ENCODE measurements at regions not wholly inside any gene's neighbourhood (a gene's known extent, or its start where the extent isn't known, plus 50 kb on each side); places are given as distances from the start of the nearest gene placed in this dataset.
"Not testable (repeated sequence)": the region's sequence is repeated elsewhere in the genome, so short reads cannot be mapped to it uniquely, and the experiment has no call there.

DNA sequence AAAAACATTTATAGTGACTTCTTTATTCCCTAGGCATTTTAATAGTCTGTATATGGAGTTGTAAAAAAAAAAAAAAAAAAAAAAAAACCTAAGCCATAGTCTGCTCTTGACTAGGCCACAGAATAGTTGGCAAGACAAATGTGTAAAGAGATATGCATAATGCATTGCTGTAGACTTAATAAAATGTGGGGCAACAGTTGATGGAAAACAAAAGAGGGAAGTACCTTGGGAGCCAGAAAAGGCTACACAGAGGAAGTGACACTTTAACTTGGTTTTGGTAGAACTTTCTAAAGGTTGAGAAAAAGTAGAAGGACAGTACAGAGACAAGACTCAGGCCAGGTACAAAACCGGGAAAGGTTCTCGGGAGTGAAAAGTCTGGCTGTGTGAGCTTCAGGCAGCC lies 802.9 kb upstream of the ADAMTS5 start:
- no peak for DNase-seq (ENCODE audit: low read depth)

DNA sequence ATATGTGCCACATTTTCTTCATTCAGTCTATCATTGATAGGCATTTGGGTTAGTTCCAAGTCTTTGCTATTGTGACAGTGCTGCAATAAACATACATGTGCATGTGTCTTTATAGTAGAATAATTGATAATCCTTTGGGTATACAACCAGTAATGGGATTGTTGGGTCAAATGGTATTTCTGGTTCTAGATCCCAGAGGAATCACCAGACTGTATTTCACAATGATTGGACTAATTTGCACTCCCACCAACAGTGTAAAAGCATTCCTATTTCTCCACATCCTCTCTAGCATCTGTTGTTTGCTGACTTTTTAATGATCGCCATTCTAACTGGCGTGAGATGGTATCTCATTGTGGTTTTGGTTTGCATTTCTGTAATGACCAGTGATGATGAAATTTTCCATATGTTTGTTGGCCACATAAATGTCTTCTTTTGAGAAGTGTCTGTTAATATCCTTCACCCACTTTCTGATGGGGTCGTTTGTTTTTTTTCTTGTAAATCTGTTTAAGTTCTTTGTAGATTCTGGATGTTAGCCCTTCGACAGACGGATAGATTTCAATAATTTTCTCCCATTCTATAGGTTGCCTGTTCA lies 801.3 kb upstream of the ADAMTS5 start:
- not testable (repeated sequence) for DNase-seq (ENCODE audit: low read depth)

DNA sequence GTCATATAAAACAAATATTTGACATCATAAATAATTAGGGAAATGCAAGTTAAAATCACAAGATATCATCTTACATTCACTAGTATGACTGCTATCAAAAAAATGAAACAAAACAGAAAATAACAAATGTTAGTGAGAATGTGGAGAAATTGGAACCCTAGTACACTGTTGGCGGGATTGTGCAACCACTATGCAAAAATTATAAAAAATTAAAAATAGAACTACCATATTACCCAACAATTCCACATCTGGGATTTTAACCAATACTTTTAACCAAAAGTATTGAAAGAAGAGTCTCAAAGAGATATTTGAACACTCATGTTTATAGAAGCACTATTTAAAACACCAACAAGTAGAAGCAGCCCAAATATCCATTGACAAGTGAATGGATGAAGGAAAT lies 797.2 kb upstream of the ADAMTS5 start:
- DNase-seq (ENCODE audit: low read depth), result no peak

DNA sequence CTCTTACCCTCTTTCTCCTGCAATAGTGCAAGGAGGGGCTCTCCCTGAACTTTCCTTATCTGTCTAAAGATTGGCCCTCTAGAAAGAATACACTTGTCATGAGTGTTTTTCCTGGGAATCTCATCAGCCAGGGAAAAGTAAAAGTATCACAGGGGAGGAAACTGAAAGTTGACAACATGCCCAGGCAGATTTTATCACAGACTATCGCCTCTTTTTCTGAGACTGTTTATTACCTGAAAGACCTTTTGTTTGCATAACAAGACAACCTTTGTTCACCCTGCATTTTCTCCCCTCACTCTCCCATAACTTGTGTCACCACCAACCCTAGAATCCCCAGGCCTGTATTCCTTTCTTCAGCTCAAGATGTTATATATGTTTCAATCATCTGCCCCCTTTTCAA lies 794.7 kb upstream of the ADAMTS5 start:
- DNase-seq (ENCODE audit: low read depth), result no peak

DNA sequence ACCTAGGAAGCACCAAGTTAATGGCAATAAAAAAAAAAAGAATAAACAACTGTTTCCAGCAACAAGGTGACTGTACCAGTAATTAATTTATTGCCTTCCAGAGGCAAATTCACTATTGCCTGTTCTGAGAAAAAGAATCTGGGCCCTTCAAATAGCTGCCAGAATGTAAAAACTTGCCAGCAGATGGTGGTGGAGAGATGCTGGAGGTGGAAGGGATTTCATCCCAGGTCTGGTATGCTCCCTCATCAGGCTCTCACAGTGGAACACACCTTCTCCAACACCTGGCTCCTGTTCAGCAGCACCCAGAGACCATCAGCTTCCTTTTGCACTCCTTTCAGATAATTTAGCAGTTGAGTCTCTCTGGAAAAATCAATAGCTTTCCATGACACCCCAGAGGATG lies 792.9 kb upstream of the ADAMTS5 start:
- DNase-seq (ENCODE audit: low read depth), result no peak

DNA sequence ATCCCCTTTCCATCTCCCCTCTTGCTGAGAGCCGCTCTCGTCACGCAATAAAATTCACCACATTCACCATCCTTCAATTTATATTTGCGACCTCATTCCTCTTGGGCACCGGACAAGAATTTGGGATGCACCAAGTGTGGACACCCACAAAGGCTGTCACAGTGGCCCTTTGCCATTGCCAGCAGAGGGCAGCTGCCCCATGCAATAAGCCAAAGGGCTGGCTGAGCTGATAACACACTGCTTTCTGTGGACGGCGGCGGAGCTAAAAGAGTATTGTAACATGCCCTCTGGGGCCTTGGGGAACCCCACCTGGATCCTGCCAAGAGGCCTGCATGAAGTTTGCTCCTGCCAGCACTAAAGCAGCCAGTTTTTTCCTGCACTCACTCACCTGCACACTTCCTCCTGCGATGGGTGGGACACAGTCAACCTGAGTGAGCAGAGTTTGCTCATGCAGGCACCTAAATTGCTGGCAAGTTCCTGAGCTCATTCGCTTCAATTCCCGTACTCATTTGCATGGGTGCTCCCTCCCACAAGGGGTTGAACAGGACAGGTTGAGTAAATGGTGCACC lies 792.3 kb upstream of the ADAMTS5 start:
- no peak for DNase-seq (ENCODE audit: low read depth)

DNA sequence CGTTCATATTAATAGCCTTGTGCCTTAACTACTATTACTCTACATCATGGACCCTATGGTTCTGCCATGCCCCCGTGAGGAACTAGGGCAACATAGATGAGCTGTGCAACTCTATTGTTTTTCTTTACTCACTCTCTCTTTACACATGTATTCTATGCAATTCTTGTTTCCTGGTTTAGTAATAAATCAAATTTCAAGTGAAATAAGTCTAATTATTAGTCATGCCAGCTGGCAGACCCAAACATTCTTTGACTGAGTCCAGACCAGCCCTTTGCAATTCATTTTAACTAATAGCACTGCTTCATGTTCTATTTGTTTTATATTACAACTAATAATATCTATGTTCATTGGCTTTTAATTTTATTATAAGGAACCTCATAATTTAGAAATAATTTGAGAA lies 789.3 kb upstream of the ADAMTS5 start:
- no peak for DNase-seq (ENCODE audit: low read depth)

DNA sequence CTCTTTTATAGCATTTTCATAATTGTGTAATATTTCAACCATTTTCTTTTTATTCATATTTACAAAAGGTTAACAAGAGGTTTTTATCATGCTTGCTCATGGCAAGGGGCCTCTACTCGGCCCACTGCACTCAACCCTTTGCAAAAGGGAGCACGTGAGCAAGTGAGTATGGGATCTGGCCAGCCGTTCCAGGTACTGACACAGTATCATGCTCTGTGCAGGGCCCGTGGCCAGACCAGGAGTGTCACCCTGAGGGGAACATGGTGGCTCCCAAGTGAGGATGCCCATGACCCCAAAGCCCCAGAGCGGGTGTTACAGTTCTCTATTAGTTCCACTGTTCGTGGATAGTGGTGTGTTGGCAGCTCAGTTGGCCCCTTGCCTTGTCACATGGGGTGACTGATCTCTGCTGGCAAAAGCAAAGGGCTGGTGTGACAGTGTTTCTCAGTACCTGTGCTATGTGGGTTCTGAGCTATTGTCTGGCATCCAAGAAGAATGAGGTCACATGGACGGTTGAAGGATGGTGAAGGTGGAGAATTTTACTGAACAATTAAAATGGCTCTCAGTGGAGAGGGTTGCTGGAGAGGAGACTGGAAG lies 777.2 kb upstream of the ADAMTS5 start:
- DNase-seq (ENCODE audit: low read depth), result no peak

DNA sequence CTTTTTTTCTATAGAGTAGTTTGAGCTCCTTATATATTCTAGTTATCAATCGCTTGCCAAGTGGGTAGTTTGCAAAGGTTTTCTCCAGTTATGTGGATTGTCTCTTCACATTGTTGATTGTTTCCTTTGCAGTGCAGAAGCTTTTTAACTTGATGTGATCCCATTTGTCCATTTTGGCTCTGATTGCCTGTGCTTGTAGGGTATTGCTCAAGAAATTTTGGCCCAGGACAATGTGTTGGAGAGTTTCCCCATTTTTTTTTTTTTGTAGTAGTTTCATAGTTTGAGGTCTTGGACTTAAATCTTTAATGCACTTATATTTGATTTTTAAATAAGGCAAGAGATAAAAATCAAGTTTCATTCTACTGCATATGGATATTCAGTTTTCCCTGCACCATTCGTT lies 774.8 kb upstream of the ADAMTS5 start:
- no peak for DNase-seq (ENCODE audit: low read depth)

DNA sequence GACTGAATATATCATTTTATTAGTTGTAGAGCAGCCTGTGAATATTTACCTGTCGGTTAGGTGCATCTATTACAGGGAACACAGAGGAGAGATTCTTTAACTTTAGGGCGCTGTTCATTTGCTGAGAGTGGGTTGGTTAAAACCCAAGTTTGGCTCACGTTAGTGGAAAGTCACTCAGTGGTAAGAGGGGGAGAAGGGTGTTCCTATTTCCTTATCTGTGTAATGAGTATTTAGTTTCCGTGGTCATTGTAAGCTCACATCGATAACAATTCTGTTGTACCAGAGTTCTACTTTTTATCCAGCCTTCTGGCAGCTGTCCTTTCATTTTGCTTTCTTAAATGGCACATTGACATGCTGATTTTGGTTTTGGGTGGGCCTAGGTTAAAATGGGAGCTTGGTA lies 773.2 kb upstream of the ADAMTS5 start:
- DNase-seq (ENCODE audit: low read depth), result no peak

DNA sequence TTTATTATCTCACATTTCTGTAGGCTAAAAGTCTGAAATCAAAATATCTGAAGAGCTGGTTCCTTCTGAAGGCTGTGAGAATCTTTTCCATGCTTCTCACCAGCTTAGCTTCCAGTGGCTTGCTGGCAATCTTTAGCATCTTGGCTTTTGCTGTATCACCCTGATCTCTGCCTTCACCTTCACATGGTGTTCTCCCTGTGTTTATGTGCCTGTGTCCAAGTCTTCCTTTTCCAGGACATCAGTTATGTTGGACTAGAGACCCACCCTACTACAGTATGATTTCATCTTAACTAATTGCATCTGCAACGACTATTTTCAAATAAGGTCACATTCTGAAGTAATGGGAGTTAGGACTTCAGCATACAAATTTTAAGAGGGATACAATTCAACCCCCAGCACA lies 772.3 kb upstream of the ADAMTS5 start:
- DNase-seq (ENCODE audit: low read depth), result no peak

DNA sequence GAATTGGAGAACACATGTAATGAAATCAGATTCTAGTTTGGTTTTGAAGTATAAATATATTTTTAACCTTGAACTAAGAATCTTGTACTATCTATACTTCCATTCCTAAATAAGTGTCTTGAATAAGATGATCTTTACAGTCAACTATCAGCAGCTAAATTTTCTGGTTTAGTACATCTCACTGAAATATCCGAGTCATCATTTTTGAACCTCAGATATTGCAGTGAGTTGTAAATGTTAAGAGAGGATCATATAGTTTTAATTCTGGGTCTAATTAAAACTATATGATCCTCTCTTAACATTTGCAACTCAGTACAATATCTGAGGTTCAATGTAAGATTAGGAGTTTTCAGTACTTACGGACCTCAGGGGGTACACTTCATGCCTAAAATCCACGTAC lies 768.8 kb upstream of the ADAMTS5 start:
- no peak for DNase-seq (ENCODE audit: low read depth)

DNA sequence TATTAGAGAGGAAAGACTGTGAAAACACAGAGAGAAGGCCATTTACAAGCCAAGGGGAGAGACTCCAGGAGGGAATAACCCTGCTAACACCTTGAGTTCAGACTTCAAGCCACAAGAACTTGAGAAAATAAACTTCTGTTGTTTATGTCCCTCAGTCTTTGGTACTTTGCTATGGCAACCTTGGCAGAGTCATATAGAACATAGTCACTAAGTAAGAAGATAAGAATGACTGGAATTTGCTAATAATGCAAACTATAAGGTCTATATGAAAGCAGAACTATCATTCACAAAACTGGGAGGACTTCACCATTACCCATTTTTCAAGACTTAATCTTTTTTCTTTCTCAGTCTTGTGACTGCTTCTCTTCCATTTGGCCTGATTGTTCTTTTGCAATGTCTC lies 767.3 kb upstream of the ADAMTS5 start:
- DNase-seq (ENCODE audit: low read depth), result no peak

DNA sequence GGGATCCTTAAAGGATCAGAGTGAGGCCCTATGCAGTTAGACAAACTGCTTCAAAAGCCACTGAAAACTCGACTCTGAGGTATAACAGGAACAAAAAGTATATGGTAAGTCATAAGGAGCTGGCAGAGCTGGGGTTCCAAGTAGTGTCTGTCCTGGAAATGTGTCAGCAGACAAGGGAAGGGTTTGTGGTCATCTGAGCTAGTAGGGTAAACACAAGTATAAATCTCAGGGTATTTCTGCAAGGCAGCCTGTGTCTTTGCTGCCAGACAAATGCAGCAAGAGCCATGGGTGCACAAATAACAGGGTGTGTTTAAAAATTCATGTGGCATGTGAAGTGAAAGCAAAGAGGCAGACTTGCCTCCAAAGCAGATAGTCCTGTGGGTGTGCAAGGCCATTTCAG lies 759.0 kb upstream of the ADAMTS5 start:
- DNase-seq (ENCODE audit: low read depth), result no peak

DNA sequence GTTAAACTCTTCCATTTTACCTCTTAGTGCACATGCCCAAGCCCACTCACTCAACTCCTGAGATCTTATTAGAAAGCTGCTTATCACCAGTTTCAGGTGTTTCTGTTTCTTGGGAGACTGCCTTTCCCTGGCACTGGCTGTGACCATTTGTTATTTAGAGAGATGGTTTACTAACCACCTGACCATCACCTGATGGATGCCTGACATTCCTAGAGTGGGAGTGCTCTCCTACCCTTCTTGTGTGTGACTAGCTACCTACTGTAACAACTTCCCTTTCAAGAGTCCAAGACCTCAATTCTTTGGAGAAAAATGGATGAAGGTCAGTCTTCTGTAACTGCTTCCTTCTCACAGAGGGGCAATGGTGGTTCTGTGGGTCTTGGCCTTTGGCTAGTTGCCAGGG lies 755.2 kb upstream of the ADAMTS5 start:
- no peak for DNase-seq (ENCODE audit: low read depth)

DNA sequence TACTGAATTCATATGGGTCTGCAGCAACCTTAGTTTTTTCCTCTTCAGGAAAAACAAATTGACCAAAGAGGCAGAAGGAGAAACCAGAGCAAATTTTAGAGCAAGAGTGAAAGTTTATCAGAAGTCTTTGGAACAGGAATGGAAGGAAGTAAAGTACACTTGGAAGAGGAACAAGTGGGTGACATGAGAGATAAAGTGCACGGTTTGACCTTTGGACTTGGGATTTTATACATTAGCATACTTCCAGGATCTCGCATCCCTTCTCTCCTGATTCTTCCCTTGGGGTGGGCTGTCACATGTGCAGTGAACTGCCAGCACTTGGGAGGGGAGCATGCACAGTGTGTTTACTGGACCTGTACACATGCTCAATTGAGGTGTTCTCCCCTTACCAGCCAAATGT lies 754.8 kb upstream of the ADAMTS5 start:
- DNase-seq (ENCODE audit: low read depth), result no peak

DNA sequence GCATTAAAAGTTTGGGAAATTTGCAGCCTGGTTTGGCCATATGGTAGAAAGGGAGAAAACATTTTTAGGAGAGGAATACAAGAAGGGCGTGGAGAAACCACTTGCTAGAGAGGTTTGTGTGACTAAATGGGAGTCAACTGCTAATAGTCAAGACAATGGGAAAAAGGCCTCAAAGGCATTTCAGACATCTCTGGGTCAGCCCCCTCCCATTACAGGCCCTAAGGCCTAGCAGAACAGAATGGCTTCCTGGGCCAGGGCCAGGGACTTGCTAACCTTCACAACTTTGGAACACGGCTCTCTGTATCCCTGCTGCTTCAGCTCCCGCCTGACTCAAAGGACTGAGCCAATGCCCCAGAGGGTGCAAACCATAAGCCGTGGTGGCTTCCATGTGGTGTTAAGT lies 752.3 kb upstream of the ADAMTS5 start:
- no peak for DNase-seq (ENCODE audit: low read depth)

DNA sequence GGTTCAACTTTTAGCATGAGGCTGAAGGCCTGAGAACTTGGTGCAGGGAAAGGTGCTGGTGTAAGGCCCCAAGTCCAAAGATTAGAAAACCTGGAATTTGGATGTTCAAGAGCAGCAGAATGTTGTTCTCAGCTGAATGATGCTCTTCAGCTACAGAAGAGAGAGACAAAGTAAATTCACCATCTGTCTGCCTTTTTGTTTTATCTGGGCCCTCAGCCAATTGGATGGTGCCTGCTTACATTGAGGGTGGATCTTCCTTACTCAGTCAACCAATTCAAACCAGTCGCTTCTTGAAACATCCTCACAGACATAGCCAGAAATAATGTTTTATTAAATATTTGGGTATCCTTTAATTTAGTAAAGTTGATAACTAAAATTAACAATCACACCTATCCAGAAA lies 748.2 kb upstream of the ADAMTS5 start:
- no peak for DNase-seq (ENCODE audit: low read depth)

DNA sequence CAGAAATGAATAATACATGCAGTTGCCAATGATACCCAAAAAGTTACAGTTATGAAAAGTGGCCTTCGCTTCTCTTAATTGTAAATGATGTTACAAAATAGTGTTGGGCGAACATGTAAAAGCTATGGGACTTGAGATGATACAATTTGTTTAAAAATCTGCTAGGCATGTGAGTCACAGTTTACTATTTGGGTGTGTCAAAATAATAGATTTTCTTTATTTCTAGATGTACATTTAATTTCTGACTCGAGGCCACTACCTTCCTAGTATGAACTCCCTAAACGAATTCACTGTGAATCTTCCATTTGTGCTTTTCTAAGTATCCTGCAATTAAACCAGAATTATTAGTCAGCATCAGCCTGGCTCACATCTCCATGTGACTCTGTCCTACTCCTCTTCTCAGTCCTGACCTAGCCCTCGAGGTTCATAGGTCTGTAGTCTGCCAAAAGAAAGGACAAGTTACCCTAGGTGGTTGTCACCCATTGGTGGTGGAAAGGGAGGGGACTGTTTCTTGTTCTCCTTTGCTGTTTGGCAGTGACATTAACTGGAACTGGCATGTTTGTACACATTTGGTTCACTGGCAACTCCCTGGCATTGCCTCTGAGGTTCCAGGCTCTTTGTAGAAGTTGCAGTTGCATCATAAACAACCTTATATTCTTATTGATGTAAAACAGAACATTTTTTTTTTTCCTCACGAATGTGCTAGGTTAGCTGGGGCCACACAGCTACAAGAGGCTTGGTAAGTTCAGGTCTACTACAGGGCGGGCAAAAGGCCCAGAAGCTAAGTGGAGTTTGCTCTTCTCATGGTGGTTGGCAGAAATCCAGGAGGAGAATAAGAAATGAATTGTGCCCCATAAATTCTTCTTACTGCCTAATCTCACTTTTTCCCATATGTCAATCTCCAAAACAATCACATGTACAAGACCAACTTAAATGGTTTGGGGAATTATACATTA lies 746.5 kb upstream of the ADAMTS5 start:
- DNase-seq (ENCODE audit: low read depth), result no peak

DNA sequence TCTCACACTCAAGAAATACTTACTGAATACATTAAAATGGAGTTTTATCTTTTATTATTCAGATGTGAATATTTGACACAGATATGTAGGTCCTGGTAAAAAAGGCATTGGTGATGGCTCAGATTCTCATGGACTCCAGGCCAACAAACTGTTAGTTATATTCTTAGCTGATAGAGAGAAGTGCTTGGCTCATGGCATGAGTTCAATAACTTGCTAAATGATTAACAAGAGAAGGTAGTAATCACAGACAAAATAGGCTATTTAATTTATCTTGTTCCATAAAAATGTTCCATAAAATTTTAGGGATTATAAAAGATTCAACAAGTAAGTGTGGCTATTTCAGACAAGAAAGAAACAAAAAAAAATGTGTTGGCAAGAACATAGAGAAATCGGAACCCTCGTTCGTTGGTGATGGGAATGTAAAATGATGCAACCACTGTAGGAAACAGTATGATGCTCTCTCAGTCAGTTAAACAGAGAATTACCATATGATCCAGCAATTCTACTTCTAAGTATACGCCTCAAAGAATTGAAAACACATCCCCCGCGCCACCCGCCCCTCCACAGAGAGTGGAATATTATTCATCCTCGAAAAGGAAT lies 737.8 kb upstream of the ADAMTS5 start:
- DNase-seq (ENCODE audit: low read depth), result no peak

DNA sequence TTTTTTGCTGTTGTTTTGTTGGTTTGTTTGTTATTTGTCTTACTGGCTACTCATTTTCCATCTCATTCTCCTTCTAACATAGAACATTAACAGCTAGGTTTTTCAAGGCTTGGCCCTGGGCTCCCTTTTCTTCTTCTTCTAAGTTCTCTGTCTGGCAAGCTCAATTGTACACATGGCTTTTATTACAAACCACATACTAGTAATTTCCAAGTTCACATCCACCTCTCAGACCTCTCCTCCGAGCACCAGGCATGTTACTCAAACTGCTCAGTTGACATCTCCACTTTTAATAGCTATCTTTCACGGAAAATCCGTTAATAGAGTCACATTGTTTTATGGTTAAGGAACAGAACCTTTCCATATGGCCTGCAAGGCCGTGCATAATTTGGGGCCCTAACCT lies 736.9 kb upstream of the ADAMTS5 start:
- DNase-seq (ENCODE audit: low read depth), result no peak

DNA sequence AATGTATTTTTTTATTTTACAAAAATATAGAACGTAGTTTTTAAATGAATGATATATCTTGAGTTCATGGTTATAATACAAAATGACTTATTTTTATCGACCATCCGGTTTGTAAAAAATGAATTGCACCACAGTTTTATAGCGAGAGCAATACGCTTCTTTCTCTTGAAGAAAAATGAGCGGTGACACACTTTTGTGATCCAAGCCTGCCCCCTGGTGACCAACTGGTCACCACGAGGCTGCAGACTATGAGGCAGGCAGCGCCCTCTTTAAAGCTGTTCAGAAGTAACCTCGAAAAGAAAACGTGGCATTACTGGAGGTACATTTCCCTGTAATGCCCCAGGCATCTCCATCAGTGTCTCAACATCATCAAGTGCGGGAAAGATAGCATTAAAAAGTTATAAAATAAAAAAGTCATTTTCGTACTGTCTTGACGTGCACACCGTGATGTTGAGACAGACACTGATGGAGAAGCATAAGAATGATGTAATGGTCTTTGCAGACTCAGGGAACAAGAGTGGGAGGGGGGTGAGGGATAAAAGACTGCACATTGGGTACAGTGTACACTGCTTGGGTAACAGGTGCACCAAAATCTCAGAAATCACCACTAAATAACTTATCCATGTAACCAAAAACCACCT lies 734.2 kb upstream of the ADAMTS5 start:
- DNase-seq (ENCODE audit: low read depth), result peak; percentile 25

Measured in activated T-cell treated with anti-CD3 and anti-CD28 coated beads for 1 hour (primary cell).